ENCODE measurements at regions not wholly inside any gene's neighbourhood (a gene's known extent, or its start where the extent isn't known, plus 50 kb on each side); places are given as distances from the start of the nearest gene placed in this dataset.
"Not testable (repeated sequence)": the region's sequence is repeated elsewhere in the genome, so short reads cannot be mapped to it uniquely, and the experiment has no call there.

- POLR2A ChIA-PET: no interaction called here
- Mint-ChIP-seq H3K36me3 (no peaks in the 10 kb centered on the region), H3K9me3 (peaks cover 0 to 8% (median 0%) of the 10 kb centered on the region in 9 donors), H3K27me3 (no peaks in the 10 kb centered on the region), H3K4me3 (no peak overlapping the region), H3K4me1 (no peaks in the 10 kb centered on the region), H3K27ac (no peak overlapping the region)
- ATAC-seq (no peak), DNase-seq (no peak)
Observed at GRCh38 chr7:81165070-81165469, 246.2 kb upstream of the SEMA3C start.

DNA sequence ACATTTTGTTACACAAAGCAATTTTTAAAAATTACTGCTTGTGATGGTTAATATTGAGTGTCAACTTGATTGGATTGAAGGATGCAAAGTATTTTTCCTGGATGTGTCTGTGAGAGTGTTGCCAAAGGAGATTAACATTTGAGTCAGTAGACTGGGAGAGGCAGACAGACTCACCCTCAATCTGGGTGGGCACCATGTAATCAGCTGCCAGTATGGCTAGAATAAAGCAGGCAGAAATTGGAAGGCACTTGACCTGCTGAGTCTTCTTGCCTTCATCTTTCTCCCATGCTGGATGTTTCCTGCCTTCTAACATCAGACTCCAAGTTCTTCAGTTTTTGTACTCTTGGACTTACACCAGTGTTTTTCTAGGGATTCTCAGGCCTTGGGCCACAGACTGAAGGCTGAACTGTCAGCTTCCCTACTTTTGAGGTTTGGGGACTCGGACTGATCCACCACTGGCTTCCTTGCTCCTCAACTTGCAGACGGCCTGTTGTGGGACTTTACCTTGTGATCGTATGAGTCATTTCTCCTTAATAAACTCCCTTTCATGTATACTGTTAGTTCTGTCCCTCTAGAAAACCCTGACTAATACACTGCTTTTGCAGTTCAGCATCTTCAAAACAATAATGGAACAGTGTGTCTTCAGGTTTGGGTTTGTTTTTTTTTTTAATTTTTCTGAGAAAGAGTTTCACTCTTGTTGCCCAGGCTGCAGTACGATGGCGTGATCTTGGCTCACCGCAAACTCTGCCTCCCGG, 244.1 kb upstream of the SEMA3C start:
- POLR2A ChIA-PET: no interaction called here
- DNase-seq (no peak), ATAC-seq (no peak)
- Mint-ChIP-seq H3K36me3 (no peaks in the 10 kb centered on the region), H3K4me1 (no peaks in the 10 kb centered on the region), H3K9me3 (peaks cover 0 to 8% (median 0%) of the 10 kb centered on the region in 9 donors), H3K27me3 (no peaks in the 10 kb centered on the region), H3K27ac (no peak overlapping the region), H3K4me3 (no peak overlapping the region)

- H3K36me3 Mint-ChIP-seq: no peaks in the 10 kb centered on the region
- DNase-seq: no peak
- H3K27me3 Mint-ChIP-seq: no peaks in the 10 kb centered on the region
- H3K27ac Mint-ChIP-seq: no peak overlapping the region
- ATAC-seq: no peak
- POLR2A ChIA-PET: no interaction called here
- peaks cover 0 to 8% (median 0%) of the 10 kb centered on the region in 9 donors for H3K9me3 Mint-ChIP-seq
- H3K4me1 Mint-ChIP-seq: no peaks in the 10 kb centered on the region
- H3K4me3 Mint-ChIP-seq: no peak overlapping the region
Observed at GRCh38 chr7:81162234-81162633, 243.4 kb upstream of the SEMA3C start.

DNA sequence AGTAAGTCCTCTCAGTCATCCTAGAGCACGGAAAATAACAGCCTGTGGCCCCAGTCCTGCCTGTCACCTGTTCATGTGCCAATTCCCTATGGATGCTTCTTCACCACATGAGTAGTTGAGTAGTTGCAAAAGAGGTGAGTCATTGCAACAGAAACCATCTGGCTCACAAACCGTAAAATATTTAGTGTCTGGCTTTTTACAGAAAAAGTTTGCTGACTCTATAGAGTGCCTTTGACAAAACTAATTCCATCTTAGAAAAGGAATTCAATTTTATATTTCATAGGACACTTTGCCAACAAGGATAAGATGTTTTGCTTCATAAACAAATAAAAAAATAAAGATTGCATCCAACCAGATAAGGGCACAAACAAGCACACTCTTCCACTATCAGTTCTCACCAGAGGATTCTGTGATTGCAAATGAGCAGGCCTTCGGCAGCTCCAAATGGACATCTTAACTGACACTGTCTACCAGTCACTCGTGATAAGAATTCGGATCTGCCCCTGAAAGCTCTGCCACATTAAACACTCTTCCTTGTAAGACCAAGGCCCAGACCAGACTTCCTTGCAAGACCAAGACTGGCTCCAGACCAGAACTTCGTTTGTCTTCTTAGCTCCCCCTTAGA, 242.7 kb upstream of the SEMA3C start:
- Mint-ChIP-seq H3K27ac (no peak overlapping the region), H3K27me3 (no peaks in the 10 kb centered on the region), H3K4me3 (no peak overlapping the region), H3K9me3 (peaks cover 0 to 8% (median 0%) of the 10 kb centered on the region in 9 donors), H3K4me1 (no peaks in the 10 kb centered on the region), H3K36me3 (no peaks in the 10 kb centered on the region)
- no peak for DNase-seq
- ATAC-seq: no peak
- POLR2A ChIA-PET: no interaction called here

GRCh38 chr7:81159402-81159801, 240.6 kb upstream of the SEMA3C start:
- POLR2A ChIA-PET: no interaction called here

GRCh38 chr7:81158189-81158588, 239.3 kb upstream of the SEMA3C start:
- POLR2A ChIA-PET: no interaction called here
- H3K27ac Mint-ChIP-seq: no peak overlapping the region
- no peaks in the 10 kb centered on the region for H3K4me1 Mint-ChIP-seq
- ATAC-seq (no peak), DNase-seq (no peak)
- no peaks in the 10 kb centered on the region for H3K27me3 Mint-ChIP-seq
- no peak overlapping the region for H3K4me3 Mint-ChIP-seq
- no peaks in the 10 kb centered on the region for H3K36me3 Mint-ChIP-seq
- peaks cover 0 to 8% (median 2%) of the 10 kb centered on the region in 9 donors for H3K9me3 Mint-ChIP-seq

More at GRCh38 chr7:81159402-81159801, 240.6 kb upstream of the SEMA3C start:
- ATAC-seq (no peak), DNase-seq (no peak)
- Mint-ChIP-seq H3K9me3 (peaks cover 0 to 8% (median 2%) of the 10 kb centered on the region in 9 donors), H3K4me3 (no peak overlapping the region), H3K27me3 (no peaks in the 10 kb centered on the region), H3K4me1 (no peaks in the 10 kb centered on the region), H3K27ac (no peak overlapping the region), H3K36me3 (no peaks in the 10 kb centered on the region)

GRCh38 chr7:81155654-81156373, 237.0 kb upstream of the SEMA3C start:
- no peak overlapping the region for H3K4me3 Mint-ChIP-seq
- H3K4me1 Mint-ChIP-seq: no peaks in the 10 kb centered on the region
- H3K27ac Mint-ChIP-seq: no peak overlapping the region
- H3K9me3 Mint-ChIP-seq: peaks cover 0 to 2% (median 0%) of the 10 kb centered on the region in 9 donors
- POLR2A ChIA-PET: no interaction called here
- no peaks in the 10 kb centered on the region for H3K36me3 Mint-ChIP-seq
- ATAC-seq: no peak
- DNase-seq: no peak
- no peaks in the 10 kb centered on the region for H3K27me3 Mint-ChIP-seq

- no peak for DNase-seq
- H3K4me3 Mint-ChIP-seq: no peak overlapping the region
- H3K36me3 Mint-ChIP-seq: no peaks in the 10 kb centered on the region
- H3K27ac Mint-ChIP-seq: no peak overlapping the region
- no peak for ATAC-seq
- POLR2A ChIA-PET: no interaction called here
- peaks cover 0 to 5% (median 2%) of the 10 kb centered on the region in 9 donors for H3K9me3 Mint-ChIP-seq
- no peaks in the 10 kb centered on the region for H3K27me3 Mint-ChIP-seq
- H3K4me1 Mint-ChIP-seq: no peaks in the 10 kb centered on the region
Observed at GRCh38 chr7:81154565-81154964, 235.7 kb upstream of the SEMA3C start.

DNA sequence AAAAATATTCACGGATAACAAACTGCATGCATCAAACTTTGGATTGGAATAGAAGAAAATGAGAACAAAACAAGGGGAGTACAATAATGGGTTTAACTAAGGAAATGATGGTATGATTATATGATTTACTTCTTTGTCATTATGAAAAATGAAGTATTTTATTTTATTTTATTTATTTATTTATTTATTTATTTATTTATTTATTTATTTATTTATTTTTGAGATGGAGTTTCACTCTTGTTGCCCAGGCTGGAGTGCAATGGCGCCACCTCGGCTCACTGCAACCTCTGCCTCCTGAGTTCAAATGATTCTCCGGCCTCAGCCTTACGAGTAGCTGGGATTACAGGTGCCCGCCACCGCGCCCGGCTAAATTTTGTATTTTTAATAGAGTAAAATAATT, 234.1 kb upstream of the SEMA3C start:
- POLR2A ChIA-PET, H3K27ac Mint-ChIP-seq, H3K4me3 Mint-ChIP-seq, H3K4me1 Mint-ChIP-seq, H3K27me3 Mint-ChIP-seq, ATAC-seq, H3K9me3 Mint-ChIP-seq, H3K36me3 Mint-ChIP-seq, DNase-seq: not testable (repeated sequence)

DNA sequence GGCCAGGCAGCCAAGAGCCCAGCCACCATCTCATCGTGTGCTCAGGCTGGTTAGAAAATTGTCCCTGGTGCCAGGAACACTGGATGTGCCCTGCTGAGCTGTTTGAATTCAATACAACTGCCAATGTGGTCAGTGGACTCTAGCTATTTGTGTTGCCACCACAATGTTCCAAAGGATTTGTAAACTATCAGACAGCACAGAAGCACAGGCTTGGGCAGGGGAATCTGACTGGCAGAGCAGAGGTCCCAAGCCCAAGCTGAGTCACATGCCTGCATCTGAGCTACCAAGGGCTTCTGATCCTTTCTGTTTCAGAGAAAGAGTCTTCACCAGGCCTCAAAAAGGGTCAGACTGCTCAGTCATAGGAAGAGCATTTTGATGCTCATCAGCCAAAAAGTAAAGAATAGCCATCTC, 232.1 kb upstream of the SEMA3C start:
- peaks cover 0 to 14% (median 9%) of the 10 kb centered on the region in 9 donors for H3K9me3 Mint-ChIP-seq
- no peaks in the 10 kb centered on the region for H3K27me3 Mint-ChIP-seq
- H3K27ac Mint-ChIP-seq: no peak overlapping the region
- no peaks in the 10 kb centered on the region for H3K4me1 Mint-ChIP-seq
- H3K36me3 Mint-ChIP-seq: no peaks in the 10 kb centered on the region
- DNase-seq (no peak), ATAC-seq (no peak)
- H3K4me3 Mint-ChIP-seq: no peak overlapping the region
- POLR2A ChIA-PET: no interaction called here

- Mint-ChIP-seq H3K27ac (no peak overlapping the region), H3K4me1 (no peaks in the 10 kb centered on the region), H3K36me3 (no peaks in the 10 kb centered on the region), H3K4me3 (no peak overlapping the region), H3K27me3 (no peaks in the 10 kb centered on the region), H3K9me3 (peaks cover 0 to 20% (median 4%) of the 10 kb centered on the region in 9 donors)
- POLR2A ChIA-PET: no interaction called here
- ATAC-seq: no peak
- no peak for DNase-seq
Observed at GRCh38 chr7:81143856-81144255, 225.0 kb upstream of the SEMA3C start.

DNA sequence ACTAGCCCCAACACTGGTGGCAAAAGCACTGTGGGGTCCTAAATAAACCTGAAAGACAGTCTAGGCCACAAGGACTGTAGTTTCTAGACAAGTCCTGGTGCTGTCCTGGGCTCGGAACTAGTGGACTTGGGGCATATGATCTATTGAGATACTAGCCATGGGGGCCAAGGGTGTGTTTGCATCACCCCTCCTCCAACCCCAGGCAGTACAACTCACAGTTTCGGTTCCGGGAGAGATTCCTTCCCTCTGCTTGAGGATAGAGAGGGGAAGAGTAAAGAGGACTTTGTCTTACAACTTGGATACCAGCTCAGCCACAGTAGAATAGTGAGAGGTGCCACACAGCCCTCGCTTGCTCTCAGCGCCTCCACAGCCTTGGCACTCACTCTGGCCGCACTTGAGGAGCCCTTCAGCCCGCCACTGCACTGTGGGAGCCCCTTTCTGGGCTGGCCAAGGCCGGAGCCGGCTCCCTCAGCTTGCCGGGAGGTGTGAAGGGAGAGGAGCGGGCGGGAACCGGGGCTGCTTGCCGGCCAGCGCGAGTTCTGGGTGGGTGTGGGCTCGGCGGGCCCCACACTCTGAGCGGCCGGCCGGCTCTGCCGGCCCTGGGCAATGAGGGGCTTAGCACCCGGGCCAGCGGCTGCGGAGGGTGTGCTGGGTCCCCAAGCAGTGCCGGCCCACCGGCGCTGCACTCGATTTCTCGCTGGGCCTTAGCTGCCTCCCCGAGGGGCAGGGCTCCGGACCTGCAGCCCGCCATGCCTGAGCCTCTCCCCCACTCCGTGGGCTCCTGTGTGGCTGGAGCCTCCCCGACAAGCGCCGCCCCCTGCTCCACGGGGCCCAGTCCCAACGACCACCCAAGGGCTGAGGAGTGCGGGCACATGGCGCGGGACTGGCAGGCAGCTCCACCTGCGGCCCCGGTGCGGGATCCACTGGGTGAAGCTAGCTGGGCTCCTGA, 222.7 kb upstream of the SEMA3C start:
- H3K36me3 Mint-ChIP-seq, H3K4me3 Mint-ChIP-seq, DNase-seq, H3K4me1 Mint-ChIP-seq, H3K27me3 Mint-ChIP-seq, ATAC-seq, POLR2A ChIA-PET, H3K27ac Mint-ChIP-seq: not testable (repeated sequence)
- H3K9me3 Mint-ChIP-seq: peaks cover 0 to 20% (median 4%) of the 10 kb centered on the region in 9 donors
